ENCODE measurements at regions not wholly inside any gene's neighbourhood (a gene's known extent, or its start where the extent isn't known, plus 50 kb on each side); places are given as distances from the start of the nearest gene placed in this dataset.

DNA sequence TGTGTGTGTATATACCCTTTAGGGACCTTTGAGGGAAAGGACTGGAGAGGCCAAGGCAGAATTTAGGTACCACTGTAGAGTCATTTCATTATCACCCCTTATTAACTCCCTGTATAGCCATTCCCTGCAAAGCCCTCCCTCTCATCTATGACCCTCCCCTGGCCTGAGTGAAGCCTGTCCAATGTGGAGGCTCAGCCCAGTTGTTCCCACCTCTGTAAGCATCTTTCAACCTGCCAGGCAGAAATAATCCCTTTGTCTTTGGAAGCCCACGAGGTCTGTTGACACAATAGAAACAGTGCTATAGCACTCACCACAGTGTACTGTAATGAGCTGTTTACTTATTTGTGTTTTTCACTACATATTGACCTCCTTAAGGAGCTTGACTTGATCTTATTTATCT, 88.5 kb upstream of the SEMA6A start (continued):
- TF ChIP-seq, protein P1, sequence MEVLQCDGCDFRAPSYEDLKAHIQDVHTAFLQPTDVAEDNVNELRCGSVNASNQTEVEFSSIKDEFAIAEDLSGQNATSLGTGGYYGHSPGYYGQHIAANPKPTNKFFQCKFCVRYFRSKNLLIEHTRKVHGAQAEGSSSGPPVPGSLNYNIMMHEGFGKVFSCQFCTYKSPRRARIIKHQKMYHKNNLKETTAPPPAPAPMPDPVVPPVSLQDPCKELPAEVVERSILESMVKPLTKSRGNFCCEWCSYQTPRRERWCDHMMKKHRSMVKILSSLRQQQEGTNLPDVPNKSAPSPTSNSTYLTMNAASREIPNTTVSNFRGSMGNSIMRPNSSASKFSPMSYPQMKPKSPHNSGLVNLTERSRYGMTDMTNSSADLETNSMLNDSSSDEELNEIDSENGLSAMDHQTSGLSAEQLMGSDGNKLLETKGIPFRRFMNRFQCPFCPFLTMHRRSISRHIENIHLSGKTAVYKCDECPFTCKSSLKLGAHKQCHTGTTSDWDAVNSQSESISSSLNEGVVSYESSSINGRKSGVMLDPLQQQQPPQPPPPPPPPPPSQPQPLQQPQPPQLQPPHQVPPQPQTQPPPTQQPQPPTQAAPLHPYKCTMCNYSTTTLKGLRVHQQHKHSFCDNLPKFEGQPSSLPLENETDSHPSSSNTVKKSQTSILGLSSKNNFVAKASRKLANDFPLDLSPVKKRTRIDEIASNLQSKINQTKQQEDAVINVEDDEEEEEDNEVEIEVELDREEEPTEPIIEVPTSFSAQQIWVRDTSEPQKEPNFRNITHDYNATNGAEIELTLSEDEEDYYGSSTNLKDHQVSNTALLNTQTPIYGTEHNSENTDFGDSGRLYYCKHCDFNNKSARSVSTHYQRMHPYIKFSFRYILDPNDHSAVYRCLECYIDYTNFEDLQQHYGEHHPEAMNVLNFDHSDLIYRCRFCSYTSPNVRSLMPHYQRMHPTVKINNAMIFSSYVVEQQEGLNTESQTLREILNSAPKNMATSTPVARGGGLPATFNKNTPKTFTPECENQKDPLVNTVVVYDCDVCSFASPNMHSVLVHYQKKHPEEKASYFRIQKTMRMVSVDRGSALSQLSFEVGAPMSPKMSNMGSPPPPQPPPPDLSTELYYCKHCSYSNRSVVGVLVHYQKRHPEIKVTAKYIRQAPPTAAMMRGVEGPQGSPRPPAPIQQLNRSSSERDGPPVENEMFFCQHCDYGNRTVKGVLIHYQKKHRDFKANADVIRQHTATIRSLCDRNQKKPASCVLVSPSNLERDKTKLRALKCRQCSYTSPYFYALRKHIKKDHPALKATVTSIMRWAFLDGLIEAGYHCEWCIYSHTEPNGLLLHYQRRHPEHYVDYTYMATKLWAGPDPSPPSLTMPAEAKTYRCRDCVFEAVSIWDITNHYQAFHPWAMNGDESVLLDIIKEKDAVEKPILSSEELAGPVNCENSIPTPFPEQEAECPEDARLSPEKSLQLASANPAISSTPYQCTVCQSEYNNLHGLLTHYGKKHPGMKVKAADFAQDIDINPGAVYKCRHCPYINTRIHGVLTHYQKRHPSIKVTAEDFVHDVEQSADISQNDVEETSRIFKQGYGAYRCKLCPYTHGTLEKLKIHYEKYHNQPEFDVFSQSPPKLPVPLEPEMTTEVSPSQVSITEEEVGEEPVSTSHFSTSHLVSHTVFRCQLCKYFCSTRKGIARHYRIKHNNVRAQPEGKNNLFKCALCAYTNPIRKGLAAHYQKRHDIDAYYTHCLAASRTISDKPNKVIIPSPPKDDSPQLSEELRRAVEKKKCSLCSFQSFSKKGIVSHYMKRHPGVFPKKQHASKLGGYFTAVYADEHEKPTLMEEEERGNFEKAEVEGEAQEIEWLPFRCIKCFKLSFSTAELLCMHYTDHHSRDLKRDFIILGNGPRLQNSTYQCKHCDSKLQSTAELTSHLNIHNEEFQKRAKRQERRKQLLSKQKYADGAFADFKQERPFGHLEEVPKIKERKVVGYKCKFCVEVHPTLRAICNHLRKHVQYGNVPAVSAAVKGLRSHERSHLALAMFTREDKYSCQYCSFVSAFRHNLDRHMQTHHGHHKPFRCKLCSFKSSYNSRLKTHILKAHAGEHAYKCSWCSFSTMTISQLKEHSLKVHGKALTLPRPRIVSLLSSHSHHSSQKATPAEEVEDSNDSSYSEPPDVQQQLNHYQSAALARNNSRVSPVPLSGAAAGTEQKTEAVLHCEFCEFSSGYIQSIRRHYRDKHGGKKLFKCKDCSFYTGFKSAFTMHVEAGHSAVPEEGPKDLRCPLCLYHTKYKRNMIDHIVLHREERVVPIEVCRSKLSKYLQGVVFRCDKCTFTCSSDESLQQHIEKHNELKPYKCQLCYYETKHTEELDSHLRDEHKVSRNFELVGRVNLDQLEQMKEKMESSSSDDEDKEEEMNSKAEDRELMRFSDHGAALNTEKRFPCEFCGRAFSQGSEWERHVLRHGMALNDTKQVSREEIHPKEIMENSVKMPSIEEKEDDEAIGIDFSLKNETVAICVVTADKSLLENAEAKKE (CRISPR knock-in tag; IDR thresholded peaks at IDR 0.05) = no peak
- TF ChIP-seq CTCF (conservative IDR thresholded peaks at IDR 0.05; ENCODE audit: low read depth in 2 of 2) (no peak), ZNF331 (CRISPR knock-in tag; IDR thresholded peaks at IDR 0.05; ENCODE audit: low read depth) (no peak), REST (IDR thresholded peaks at IDR 0.05; ENCODE audit: unreplicated experiment) (no peak), POLR2AphosphoS5 (IDR thresholded peaks at IDR 0.05; ENCODE audit: low read depth) (no peak), ZNF114 (CRISPR knock-in tag; IDR thresholded peaks at IDR 0.05) (no peak), EZH2 (IDR thresholded peaks at IDR 0.05; ENCODE audit: low read depth, unreplicated experiment) (no peak)

Measured in GM23338 (cell line).